Endothelial cell of umbilical vein (primary cell): ENCODE measurements at regions not wholly inside any gene's neighbourhood (a gene's known extent, or its start where the extent isn't known, plus 50 kb on each side); places are given as distances from the start of the nearest gene placed in this dataset.

ENCODE experiments used
- BruUV-seq: library from RNA; stranded (reverse); fragments of 400-500 nt; replicated peaks from 2 replicates; lab custom pipeline; 2021; lab: Mats Ljungman, UMichigan
- CTCF ChIA-PET: fragments of 300-600, 350-600 bp; sonication (Branson Sonifier 250); formaldehyde crosslinking; loops from one replicate; lab custom pipeline; 2021; ENCODE audit warnings: antibody characterized with exemption, inconsistent platforms; lab: Charles Lee
- POLR2A ChIA-PET: fragments of 300-600, 350-600 bp; sonication (Branson Sonifier 250); formaldehyde crosslinking; loops from one replicate; lab custom pipeline; 2021; ENCODE audit warnings: antibody characterized with exemption, inconsistent platforms; lab: Charles Lee
- DNase-seq: peaks from one replicate; pipeline ENCODE4 v3.0.0-alpha.2; 2011; ENCODE audit warnings: low read depth, low spot score
- FAIRE-seq: peaks from 2 replicates; lab custom pipeline; 2011; peaks lifted over from hg19 to GRCh38; lab: Jason Lieb, UNC
- H2AFZ ChIP-seq: 2 replicates; pipeline ENCODE4 v1.6.0; 2012; ENCODE audit warnings: low read depth, low read length, control low read depth, inconsistent platforms
- H3K27ac ChIP-seq: 2 replicates; pipeline ENCODE4 v1.5.1; 2011; ENCODE audit warnings: low read depth, mild to moderate bottlenecking, control low read depth, low read length, moderate library complexity; ENCODE audit not compliant: insufficient read depth
- H3K27me3 ChIP-seq, 2 experiments: 2 replicates each; pipeline versions ENCODE4 v1.6.0 to v1.6.1; 2011; ENCODE audit warnings: low read length in 2 of 2, mixed read lengths in 1 of 2; ENCODE audit not compliant: control insufficient read depth in 2 of 2, insufficient read depth in 2 of 2
- H3K36me3 ChIP-seq, 2 experiments: 2 replicates in 1 of 2; 3 replicates in 1 of 2; pipeline ENCODE4 v1.5.1; 2011; ENCODE audit warnings: low read length in 2 of 2, mild to moderate bottlenecking in 1 of 2, moderate library complexity in 1 of 2; ENCODE audit not compliant: control insufficient read depth in 2 of 2, insufficient read depth in 2 of 2; ENCODE audit errors: extremely low read depth in 1 of 2
- H3K4me1 ChIP-seq: 3 replicates; pipeline ENCODE4 v1.5.1; 2011; ENCODE audit warnings: mild to moderate bottlenecking, low read length; ENCODE audit not compliant: control insufficient read depth, insufficient read depth; ENCODE audit errors: extremely low read depth
- H3K4me2 ChIP-seq: 2 replicates; pipeline ENCODE4 v1.6.1; 2011; ENCODE audit warnings: low read length, control low read depth, mixed read lengths; ENCODE audit not compliant: insufficient read depth
- H3K4me3 ChIP-seq, 3 experiments: fragments of 200-600 bp in 1 of 3; sonication (generic), shearing (Covaris generic) in 1 of 3; replicated peaks in 1 of 3; 2 replicates each; pipeline ENCODE4 v1.5.1; 2011 to 2016; ENCODE audit warnings: control low read depth in 3 of 3, low read length in 3 of 3, mild to moderate bottlenecking in 2 of 3, inconsistent platforms in 1 of 3, low read depth in 1 of 3, moderate library complexity in 1 of 3; ENCODE audit not compliant: insufficient read depth in 1 of 3
- H3K79me2 ChIP-seq: 2 replicates; pipeline ENCODE4 v1.6.0; 2012; ENCODE audit warnings: low read length, inconsistent platforms; ENCODE audit not compliant: control insufficient read depth, insufficient read depth
- H3K9ac ChIP-seq: replicated peaks from 2 replicates; pipeline ENCODE3; 2011; ENCODE audit warnings: low read length, control low read depth; ENCODE audit not compliant: insufficient read depth; ENCODE audit errors: extremely low read depth
- H3K9me1 ChIP-seq: replicated peaks from 3 replicates; pipeline ENCODE4 v1.6.0; 2011; ENCODE audit warnings: mild to moderate bottlenecking, low read length; ENCODE audit not compliant: control insufficient read depth, insufficient read depth; ENCODE audit errors: extremely low read depth
- H3K9me3 ChIP-seq: replicated peaks from 2 replicates; pipeline ENCODE4 v1.5.1; 2012; ENCODE audit warnings: low read length, inconsistent platforms; ENCODE audit not compliant: control insufficient read depth, insufficient read depth
- H4K20me1 ChIP-seq: replicated peaks from 2 replicates; pipeline ENCODE3; 2011; ENCODE audit warnings: mild to moderate bottlenecking, low read length; ENCODE audit not compliant: control insufficient read depth, insufficient read depth; ENCODE audit errors: extremely low read depth
- CTCF ChIP-seq, 2 donors: IDR thresholded peaks; 1 replicate in 1 of 2; 2 replicates in 1 of 2; pipeline ENCODE4 v1.5.1; 2011; ENCODE audit warnings: low read length in 2 of 2, mild to moderate bottlenecking in 2 of 2, moderate library complexity in 2 of 2, control low read depth in 1 of 2, inconsistent platforms in 1 of 2, low read depth in 1 of 2; ENCODE audit not compliant: insufficient read depth in 1 of 2; ENCODE audit errors: extremely low read depth in 1 of 2
- EZH2 ChIP-seq: IDR thresholded peaks from 2 replicates; pipeline ENCODE4 v1.6.1; 2012; ENCODE audit warnings: borderline replicate concordance, low read depth, mild to moderate bottlenecking, moderate library complexity, low read length, inconsistent platforms; ENCODE audit not compliant: severe bottlenecking
- FOS ChIP-seq: IDR thresholded peaks from 2 replicates; pipeline ENCODE4 v1.6.1; 2011; ENCODE audit warnings: mild to moderate bottlenecking, low read length, moderate library complexity, borderline replicate concordance; ENCODE audit not compliant: insufficient read depth
- GATA2 ChIP-seq: IDR thresholded peaks from 2 replicates; pipeline ENCODE4 v1.7.0; 2011; ENCODE audit warnings: low read depth, mild to moderate bottlenecking, moderate library complexity, mixed read lengths, low read length; ENCODE audit not compliant: insufficient read length, insufficient read depth
- JUN ChIP-seq: IDR thresholded peaks from 2 replicates; pipeline ENCODE4 v1.6.1; 2011; ENCODE audit warnings: borderline replicate concordance, low read depth; ENCODE audit not compliant: insufficient read length, insufficient read depth
- MYC ChIP-seq: IDR thresholded peaks from one replicate; pipeline ENCODE4 v1.6.1; 2011; ENCODE audit warnings: mild to moderate bottlenecking, low read depth, low read length
- POLR2A ChIP-seq: IDR thresholded peaks from 2 replicates; pipeline ENCODE4 v1.6.1; 2012; ENCODE audit warnings: low read depth, mild to moderate bottlenecking, control low read depth, low read length
- POLR2AphosphoS5 ChIP-seq: IDR thresholded peaks from 2 replicates; pipeline ENCODE4 v1.6.1; 2012; ENCODE audit warnings: low read depth, mild to moderate bottlenecking, control low read depth, low read length, moderate library complexity; ENCODE audit not compliant: insufficient read depth
- dilution Hi-C: fragments of 300-500 bp; cut with MboI; formaldehyde crosslinking; loops from one replicate; pipeline ENCODE4 v1.15.0; 2019; ENCODE audit warnings: low sequenced_read_pairs; ENCODE audit not compliant: extremely low pct_ligation_motif_present
- intact Hi-C: fragments of 100-400 bp; cut with micrococcal nuclease; formaldehyde crosslinking; loops from one replicate; pipeline ENCODE4 v1.10.0; 2022
- TF ChIP-seq, protein P1 (sequence below): IDR thresholded peaks from 2 replicates; pipeline ENCODE4 v1.6.1; 2011; ENCODE audit not compliant: insufficient read depth, insufficient read length

DNA sequence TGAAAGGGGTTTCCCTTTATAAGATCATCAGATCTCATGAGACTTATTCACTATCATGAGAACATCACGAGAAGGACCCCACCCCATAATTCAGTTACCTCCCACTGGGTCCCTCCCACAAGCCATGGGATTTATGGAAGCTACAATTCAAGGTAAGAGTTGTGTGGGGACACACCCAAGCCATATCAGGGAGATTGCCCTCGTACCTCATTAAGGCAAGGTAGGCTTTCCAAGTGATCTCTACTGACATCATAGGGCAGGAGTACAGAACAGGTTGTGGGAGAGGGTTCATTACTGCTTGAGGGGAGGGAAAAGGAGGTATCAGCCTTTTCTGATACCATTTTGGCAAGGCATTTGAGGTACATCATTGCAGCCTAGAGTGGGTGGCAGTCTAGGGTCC is 524.6 kb downstream of the PRKD1 start:
- POLR2A ChIA-PET: no interaction called here
- Histone ChIP-seq H3K9me3 (no peaks in the 10 kb centered on the region), H2AFZ (no peak overlapping the region), H3K27me3 (no peaks in the 10 kb centered on the region), H4K20me1 (no peaks in the 10 kb centered on the region), H3K4me1 (no peaks in the 10 kb centered on the region), H3K36me3 (no peaks in the 10 kb centered on the region), H3K4me3 (no peak overlapping the region), H3K4me2 (no peak overlapping the region), H3K27ac (no peak overlapping the region), H3K9me1 (no peaks in the 10 kb centered on the region), H3K79me2 (no peaks in the 10 kb centered on the region), H3K9ac (no peak overlapping the region)
- dilution Hi-C loops: no loop called here
- FAIRE-seq (no peak), DNase-seq (no peak)
- intact Hi-C loops: no loop called here
- no TSS peak for BruUV-seq
- TF ChIP-seq FOS: no peak
- no peak for TF ChIP-seq POLR2AphosphoS5
- TF ChIP-seq, protein P1, sequence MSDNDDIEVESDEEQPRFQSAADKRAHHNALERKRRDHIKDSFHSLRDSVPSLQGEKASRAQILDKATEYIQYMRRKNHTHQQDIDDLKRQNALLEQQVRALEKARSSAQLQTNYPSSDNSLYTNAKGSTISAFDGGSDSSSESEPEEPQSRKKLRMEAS: no peak
- TF ChIP-seq JUN: no peak
- TF ChIP-seq MYC: no peak
- no peak for TF ChIP-seq GATA2
- TF ChIP-seq CTCF (IDR thresholded peaks at IDR 0.05; ENCODE audit: extremely low read depth in 1 of 2, insufficient read depth in 1 of 2, low read depth in 1 of 2, low read length in 2 of 2): no peak
- no peak for TF ChIP-seq POLR2A
- TF ChIP-seq EZH2: no peak
- CTCF ChIA-PET: no interaction called here
